ENCODE measurements at regions not wholly inside any gene's neighbourhood (a gene's known extent, or its start where the extent isn't known, plus 50 kb on each side); places are given as distances from the start of the nearest gene placed in this dataset.

DNA sequence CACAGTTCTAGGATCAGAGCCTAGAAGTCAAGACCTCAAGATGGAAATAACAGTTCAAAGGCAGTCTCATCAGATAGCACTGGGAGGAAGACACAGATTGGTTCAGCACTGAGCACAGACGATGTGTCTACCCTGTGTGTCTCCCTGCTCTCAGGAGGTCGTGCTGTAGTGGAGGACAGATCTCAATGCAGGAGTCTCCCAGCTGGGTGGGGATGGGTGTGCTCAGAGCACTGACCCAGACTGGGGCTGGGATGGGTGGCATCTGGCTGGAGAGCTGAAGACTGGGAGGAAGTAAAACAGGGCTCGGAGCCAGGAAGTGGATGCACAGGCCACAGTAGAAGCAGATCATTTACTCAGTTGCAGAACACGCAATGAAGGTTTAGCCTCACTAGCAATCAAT is 69.5 kb upstream of the GDF10 start:
- ChIA-PET CTCF (no interaction called here), POLR2A (no interaction called here)
- Mint-ChIP-seq H3K27ac (no peak overlapping the region), H3K4me3 (no peak overlapping the region), H3K27me3 (no peaks in the 10 kb centered on the region), H3K36me3 (ENCODE audit: low read depth) (no peaks in the 10 kb centered on the region), H3K4me1 (peaks cover 4% of the 10 kb centered on the region), H3K9me3 (ENCODE audit: low read depth) (peaks cover 6% of the 10 kb centered on the region)
- DNase-seq (no peak), ATAC-seq (no peak)
- intact Hi-C loops (cut with DNase I, micrococcal nuclease), result no loop called here

DNA sequence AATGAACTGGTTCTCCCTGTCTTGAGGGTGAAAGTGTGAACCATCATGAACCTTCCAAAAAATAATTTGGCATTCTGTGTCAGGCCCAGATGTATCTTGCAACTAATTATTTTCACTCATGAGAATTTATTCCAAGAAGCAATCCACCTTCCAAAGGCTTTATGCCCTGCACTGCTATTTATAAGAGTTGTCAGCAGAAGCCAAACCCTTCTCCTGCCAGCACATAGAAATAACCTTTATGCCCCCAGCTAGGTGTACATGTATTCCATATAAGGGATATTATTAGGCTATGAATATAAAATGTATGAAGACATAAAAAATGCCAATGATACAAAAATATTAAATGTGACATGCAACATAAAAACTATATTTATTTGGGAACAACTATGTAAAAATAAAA is 69.0 kb upstream of the GDF10 start:
- peaks cover 6% of the 10 kb centered on the region for H3K9me3 Mint-ChIP-seq (ENCODE audit: low read depth)
- peaks cover 4% of the 10 kb centered on the region for H3K4me1 Mint-ChIP-seq
- POLR2A ChIA-PET, result no interaction called here
- H3K36me3 Mint-ChIP-seq (ENCODE audit: low read depth), result no peaks in the 10 kb centered on the region
- no peak for DNase-seq
- intact Hi-C loops (cut with DNase I, micrococcal nuclease), result no loop called here
- ATAC-seq, result no peak
- H3K4me3 Mint-ChIP-seq, result no peak overlapping the region
- H3K27ac Mint-ChIP-seq, result no peak overlapping the region
- CTCF ChIA-PET, result no interaction called here
- H3K27me3 Mint-ChIP-seq, result no peaks in the 10 kb centered on the region

DNA sequence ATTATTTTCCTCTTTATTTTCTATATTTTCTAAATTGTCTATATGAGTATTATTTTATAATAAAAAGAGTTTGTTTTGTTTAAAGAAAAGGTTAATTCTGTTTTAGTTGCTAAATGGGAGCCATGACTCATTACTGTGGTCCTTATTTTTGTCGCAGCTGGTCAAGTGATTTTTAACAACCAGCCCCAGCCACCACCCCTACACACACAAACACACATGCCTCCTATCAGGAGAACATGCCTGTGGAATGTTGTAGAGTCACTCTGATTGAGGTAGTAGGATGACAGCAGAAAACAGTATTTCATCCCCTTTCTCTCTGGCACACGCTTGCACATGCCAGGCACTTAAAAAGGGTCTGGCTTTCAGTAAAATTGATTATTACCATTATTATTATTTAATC is 68.6 kb upstream of the GDF10 start:
- intact Hi-C loops (cut with DNase I, micrococcal nuclease), result no loop called here
- ATAC-seq, result no peak
- POLR2A ChIA-PET, result no interaction called here
- no peak for DNase-seq
- Mint-ChIP-seq H3K4me3 (no peak overlapping the region), H3K27ac (no peak overlapping the region), H3K4me1 (peaks cover 4% of the 10 kb centered on the region), H3K27me3 (no peaks in the 10 kb centered on the region), H3K9me3 (ENCODE audit: low read depth) (peaks cover 6% of the 10 kb centered on the region), H3K36me3 (ENCODE audit: low read depth) (no peaks in the 10 kb centered on the region)
- CTCF ChIA-PET, result no interaction called here

DNA sequence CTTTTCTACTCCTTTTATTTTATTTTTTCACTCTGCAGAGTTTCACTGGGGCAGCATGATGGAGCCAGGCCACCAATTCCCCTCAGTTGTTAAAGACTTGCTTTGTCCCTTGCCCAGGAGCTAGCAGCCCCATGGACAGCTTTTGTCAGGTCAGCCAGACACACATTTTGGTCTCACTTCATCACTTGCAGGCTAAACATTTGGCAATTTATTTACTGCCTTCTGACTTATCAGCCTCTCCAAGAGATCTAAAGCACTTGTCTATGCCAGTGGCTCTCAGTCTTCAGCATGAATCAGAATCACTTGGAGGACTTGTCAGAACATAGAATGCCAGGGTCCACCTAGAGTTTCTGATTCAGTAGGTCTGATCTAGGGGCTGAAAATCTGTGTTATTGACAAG is 66.4 kb upstream of the GDF10 start:
- intact Hi-C loops (cut with DNase I, micrococcal nuclease), result loop anchor here in 1 of 2 experiments (2.0 kb wide), 1 partner anchor 75 kb away; no protein-coding TSS in a partner anchor
- Mint-ChIP-seq H3K36me3 (ENCODE audit: low read depth) (no peaks in the 10 kb centered on the region), H3K9me3 (ENCODE audit: low read depth) (peaks cover 3% of the 10 kb centered on the region), H3K27ac (no peak overlapping the region), H3K27me3 (no peaks in the 10 kb centered on the region), H3K4me3 (no peak overlapping the region), H3K4me1 (peaks cover 4% of the 10 kb centered on the region)
- DNase-seq (no peak), ATAC-seq (no peak)
- ChIA-PET CTCF (no interaction called here), POLR2A (interaction anchor here (0.7 kb wide), 1 partner anchor 48 kb away, joined by 7 read pairs; no protein-coding TSS in a partner anchor)

DNA sequence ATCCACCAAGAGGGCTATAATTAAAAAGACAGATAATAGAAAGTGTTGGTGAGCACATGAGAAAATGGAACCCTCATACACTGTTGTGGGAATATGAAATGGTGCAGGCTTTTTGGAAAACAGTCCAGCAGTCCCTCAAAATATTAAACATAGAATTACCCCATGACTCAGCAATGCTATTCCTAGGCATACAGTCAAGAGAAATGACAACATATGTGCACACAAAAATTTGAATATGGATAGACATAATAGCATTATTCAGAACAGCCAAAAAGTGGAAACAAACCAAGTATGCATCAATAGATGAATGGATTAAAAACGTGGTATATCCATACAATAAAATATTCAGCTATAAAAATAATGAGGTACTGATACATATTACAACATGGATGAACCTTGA is 64.5 kb upstream of the GDF10 start:
- no peak overlapping the region for H3K27ac Mint-ChIP-seq
- H3K9me3 Mint-ChIP-seq (ENCODE audit: low read depth), result no peaks in the 10 kb centered on the region
- no peak for DNase-seq
- ChIA-PET POLR2A (no interaction called here), CTCF (no interaction called here)
- no peak for ATAC-seq
- H3K36me3 Mint-ChIP-seq (ENCODE audit: low read depth), result no peaks in the 10 kb centered on the region
- H3K4me1 Mint-ChIP-seq, result peaks cover 1% of the 10 kb centered on the region
- intact Hi-C loops (cut with DNase I, micrococcal nuclease), result loop anchor here in 1 of 2 experiments (2.0 kb wide), 1 partner anchor 73 kb away; no protein-coding TSS in a partner anchor
- no peak overlapping the region for H3K4me3 Mint-ChIP-seq
- no peaks in the 10 kb centered on the region for H3K27me3 Mint-ChIP-seq

DNA sequence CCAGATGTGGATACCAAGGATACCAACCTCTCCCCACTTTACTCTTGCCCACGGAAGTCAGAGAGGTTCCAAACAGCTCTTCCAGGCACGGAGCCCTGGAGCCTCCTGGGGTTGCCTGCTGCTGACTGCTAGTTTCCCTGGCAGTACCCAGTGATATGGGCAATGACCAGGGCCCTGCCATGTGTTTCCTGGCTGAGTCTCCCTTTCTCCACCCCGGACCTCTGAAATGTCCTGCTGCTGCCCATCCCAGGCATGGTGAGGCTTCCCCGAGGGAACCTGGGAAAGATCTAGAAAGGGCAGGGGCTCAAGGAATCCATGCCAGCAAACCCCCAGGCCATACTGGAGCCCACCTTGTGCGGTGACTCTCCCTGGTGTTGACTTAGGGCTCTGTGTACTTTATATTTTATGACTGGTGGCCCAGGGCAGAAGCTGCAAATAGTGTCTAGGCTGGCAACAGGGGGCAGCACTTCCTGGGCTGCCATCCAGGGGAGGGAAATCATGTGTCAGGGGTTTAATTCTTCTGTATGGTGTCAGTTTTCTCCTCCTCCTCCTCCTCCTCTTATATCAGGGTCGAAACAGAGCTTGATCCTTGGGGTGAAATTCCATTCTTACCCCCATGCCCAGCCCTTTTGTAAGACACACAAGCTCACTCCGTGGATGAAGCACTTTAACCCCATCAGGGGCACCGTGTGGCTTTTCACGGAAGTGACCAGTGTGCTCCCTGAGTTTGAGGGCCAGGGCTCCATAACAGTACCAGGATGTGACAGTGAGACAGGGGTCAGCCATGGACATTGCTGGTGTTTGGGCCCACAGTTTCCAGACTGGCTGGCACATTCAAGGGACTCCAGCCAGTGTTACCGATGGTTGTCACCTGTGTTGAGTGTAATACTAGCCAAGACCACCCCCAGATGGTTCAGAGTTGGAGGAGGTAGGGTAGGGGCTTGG is 62.4 kb upstream of the GDF10 start:
- DNase-seq, result no peak
- CTCF ChIA-PET, result no interaction called here
- Mint-ChIP-seq H3K36me3 (ENCODE audit: low read depth) (no peaks in the 10 kb centered on the region), H3K27ac (no peak overlapping the region), H3K4me3 (no peak overlapping the region), H3K27me3 (no peaks in the 10 kb centered on the region), H3K9me3 (ENCODE audit: low read depth) (no peaks in the 10 kb centered on the region), H3K4me1 (no peaks in the 10 kb centered on the region)
- POLR2A ChIA-PET, result no interaction called here
- ATAC-seq, result no peak
- intact Hi-C loops (cut with DNase I, micrococcal nuclease), result no loop called here

DNA sequence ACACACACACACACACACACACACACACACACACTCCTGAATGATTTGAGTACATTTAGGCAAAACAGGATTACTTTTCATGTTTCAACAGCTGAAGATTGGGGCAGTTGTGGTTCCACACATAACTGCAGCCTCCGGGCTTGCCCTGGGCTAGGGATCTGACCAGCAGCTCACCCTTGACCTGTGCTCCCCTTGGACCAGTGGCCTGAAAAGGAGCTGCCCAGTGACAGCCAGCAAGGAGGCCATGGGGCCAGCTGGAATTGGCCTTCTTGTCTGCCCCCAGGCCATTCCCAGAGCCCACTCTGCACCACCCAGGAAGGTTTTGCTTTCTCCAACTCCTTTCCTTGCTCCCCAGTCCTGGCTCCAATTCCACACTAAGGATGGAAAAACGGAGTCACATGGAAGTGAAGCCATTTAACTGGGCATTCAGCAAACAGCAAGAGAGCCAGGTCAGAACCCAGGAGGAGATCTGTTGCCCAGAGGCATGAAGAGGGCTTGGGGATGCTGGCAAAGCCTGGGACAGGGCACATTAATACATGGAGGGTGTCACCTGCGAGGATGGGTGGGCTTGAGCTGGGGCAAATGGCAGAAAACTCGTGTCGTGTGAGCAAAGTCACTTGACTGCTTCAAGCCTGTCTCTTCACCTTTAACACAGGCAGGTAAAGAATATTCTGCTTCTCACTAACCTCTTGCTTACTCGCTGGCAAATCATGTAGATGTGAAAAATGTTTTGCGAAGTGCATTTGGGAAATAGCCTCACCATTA is 61.5 kb upstream of the GDF10 start:
- ATAC-seq (no peak), DNase-seq (no peak)
- Mint-ChIP-seq H3K36me3 (ENCODE audit: low read depth) (no peaks in the 10 kb centered on the region), H3K27me3 (no peaks in the 10 kb centered on the region), H3K4me3 (no peak overlapping the region), H3K9me3 (ENCODE audit: low read depth) (no peaks in the 10 kb centered on the region), H3K27ac (no peak overlapping the region), H3K4me1 (no peaks in the 10 kb centered on the region)
- CTCF ChIA-PET, result interaction anchor here (0.5 kb wide), 1 partner anchor 14 kb away, joined by 4 read pairs; no protein-coding TSS in a partner anchor
- POLR2A ChIA-PET, result no interaction called here
- intact Hi-C loops (cut with DNase I, micrococcal nuclease), result no loop called here

DNA sequence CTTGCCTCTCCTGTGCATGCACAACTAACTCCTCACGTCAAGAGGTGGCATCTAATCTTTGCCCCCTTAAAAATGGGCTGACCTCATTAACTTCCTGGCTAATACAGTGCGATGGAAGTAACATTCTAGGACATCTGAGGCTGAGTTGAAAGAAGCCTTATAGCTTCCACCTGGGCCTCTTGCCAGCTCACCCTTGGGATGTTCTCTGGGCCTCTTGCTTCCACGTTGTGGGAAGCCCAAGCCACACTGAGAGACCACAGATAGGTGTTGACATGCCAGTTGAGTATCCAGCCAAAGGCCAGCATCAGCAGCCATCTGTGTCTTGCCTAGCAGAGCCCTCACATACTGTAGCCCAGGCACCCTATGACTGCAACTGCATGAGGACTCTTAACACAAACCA is 60.8 kb upstream of the GDF10 start:
- DNase-seq, result no peak
- no peak overlapping the region for H3K27ac Mint-ChIP-seq
- ChIA-PET CTCF (interaction anchor here (1.0 to 1.3 kb wide), 2 partner anchors 9 to 191 kb away, joined by 3 to 5 read pairs; no protein-coding TSS in a partner anchor), POLR2A (no interaction called here)
- no peaks in the 10 kb centered on the region for H3K36me3 Mint-ChIP-seq (ENCODE audit: low read depth)
- no peak overlapping the region for H3K4me3 Mint-ChIP-seq
- ATAC-seq, result no peak
- no peaks in the 10 kb centered on the region for H3K27me3 Mint-ChIP-seq
- H3K4me1 Mint-ChIP-seq, result no peaks in the 10 kb centered on the region
- intact Hi-C loops (cut with DNase I, micrococcal nuclease), result no loop called here
- no peaks in the 10 kb centered on the region for H3K9me3 Mint-ChIP-seq (ENCODE audit: low read depth)

DNA sequence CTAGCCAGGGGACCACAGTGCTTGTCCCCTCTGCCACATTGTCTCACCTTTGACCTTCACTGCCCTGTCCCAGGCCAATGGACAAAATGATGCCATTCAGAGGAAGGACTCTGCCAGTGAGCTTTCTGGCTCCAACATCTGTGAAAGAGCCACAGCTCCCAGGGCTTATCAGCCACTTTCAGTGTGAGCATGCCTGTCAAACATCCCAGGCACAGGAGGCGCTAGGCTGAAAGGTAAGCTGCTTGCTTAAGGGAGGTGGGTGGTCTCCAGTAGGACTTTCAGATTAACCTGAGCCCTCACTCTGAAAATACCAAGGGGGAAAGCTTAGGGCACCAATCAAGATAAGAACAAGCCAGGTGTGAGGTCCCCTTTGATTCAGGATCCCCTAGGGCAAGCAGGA is 59.8 kb upstream of the GDF10 start:
- Mint-ChIP-seq H3K27ac (no peak overlapping the region), H3K36me3 (ENCODE audit: low read depth) (no peaks in the 10 kb centered on the region), H3K4me3 (no peak overlapping the region), H3K9me3 (ENCODE audit: low read depth) (no peaks in the 10 kb centered on the region), H3K27me3 (no peaks in the 10 kb centered on the region), H3K4me1 (no peaks in the 10 kb centered on the region)
- ATAC-seq (no peak), DNase-seq (no peak)
- intact Hi-C loops (cut with DNase I, micrococcal nuclease), result no loop called here
- ChIA-PET CTCF (interaction anchor here (0.6 to 1.3 kb wide), 3 partner anchors 8 to 194 kb away, joined by 3 to 5 read pairs (median 4); no protein-coding TSS in a partner anchor), POLR2A (no interaction called here)

DNA sequence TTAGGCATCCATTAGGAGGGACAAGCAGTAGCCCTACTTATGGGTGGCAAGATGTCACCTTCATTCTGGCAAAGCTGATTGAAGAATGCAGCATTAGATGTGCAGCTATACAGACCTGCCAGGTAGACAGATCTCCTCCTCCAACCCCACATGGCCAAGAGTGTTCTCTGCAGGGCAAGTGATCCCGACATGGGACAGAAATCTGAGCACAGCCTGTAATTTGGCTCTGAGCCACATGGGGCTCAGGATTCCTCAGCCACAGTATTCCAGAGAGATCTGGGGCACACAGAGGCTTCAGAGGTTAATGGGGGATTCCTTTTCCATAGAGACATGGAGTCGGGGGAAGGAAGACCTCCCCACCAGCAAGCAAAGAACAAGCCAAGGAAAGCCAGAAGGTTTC is 58.7 kb upstream of the GDF10 start:
- Mint-ChIP-seq H3K4me3 (no peak overlapping the region), H3K9me3 (ENCODE audit: low read depth) (no peaks in the 10 kb centered on the region), H3K36me3 (ENCODE audit: low read depth) (no peaks in the 10 kb centered on the region), H3K27ac (no peak overlapping the region), H3K27me3 (no peaks in the 10 kb centered on the region), H3K4me1 (no peaks in the 10 kb centered on the region)
- intact Hi-C loops (cut with DNase I, micrococcal nuclease), result no loop called here
- ChIA-PET CTCF (interaction anchor here (0.7 kb wide), 1 partner anchor 99 kb away, joined by 4 read pairs; no protein-coding TSS in a partner anchor), POLR2A (no interaction called here)
- ATAC-seq, result no peak
- DNase-seq, result no peak

DNA sequence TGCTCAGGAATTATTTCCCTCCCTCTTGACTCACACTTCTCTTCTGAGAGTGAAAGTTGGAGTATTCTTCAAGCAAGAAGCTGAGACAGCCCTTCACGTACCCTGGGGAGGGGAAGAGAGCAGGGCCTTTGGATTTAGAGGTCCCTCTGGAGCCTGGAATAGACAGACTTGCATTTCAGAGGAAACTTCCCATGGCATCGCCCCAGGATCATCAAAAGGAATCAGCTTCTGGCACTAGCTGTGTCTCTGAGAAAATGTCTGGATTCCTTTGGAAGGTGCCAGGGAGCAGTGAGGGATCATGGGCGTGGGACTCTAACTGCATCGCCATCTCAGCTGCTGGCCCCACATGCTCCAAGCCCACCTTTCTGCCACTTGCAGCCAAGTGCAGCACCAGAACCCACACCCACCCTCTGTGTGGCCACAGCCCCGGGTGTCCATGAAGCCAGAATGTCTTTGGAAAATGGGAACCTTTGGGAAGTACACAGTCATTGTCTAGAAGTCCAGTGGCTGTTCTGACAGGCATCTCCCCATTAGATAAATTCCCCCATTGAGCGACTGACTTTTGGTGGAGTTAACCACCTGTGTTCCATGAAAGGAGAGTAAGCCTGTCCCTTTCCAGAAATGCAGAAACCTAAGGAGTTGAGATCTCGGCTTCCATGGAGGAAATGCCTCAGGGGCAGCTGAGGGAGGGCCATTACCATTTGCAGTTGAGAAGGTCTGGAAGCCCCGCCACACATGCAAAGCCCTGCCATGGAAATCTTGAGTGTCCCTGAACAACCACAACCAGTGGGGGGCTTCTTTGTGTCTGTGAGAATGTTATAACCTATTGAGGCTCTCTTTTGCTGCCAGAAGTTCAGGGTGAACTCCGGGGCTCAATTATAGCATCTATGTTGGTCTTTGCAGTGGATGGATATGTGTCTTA is 57.8 kb upstream of the GDF10 start:
- ATAC-seq, result no peak
- Mint-ChIP-seq H3K9me3 (ENCODE audit: low read depth) (no peaks in the 10 kb centered on the region), H3K4me3 (no peak overlapping the region), H3K4me1 (no peaks in the 10 kb centered on the region), H3K27me3 (no peaks in the 10 kb centered on the region), H3K27ac (no peak overlapping the region), H3K36me3 (ENCODE audit: low read depth) (no peaks in the 10 kb centered on the region)
- ChIA-PET CTCF (interaction anchor here (0.7 to 1.0 kb wide), 2 partner anchors 98 to 195 kb away, joined by 3 to 4 read pairs; no protein-coding TSS in a partner anchor), POLR2A (interaction anchor here (1.1 kb wide), 1 partner anchor 38 kb away, joined by 3 read pairs; no protein-coding TSS in a partner anchor)
- no peak for DNase-seq
- intact Hi-C loops (cut with DNase I, micrococcal nuclease), result no loop called here
